Calu3 (cell line): ENCODE measurements at regions not wholly inside any gene's neighbourhood (a gene's known extent, or its start where the extent isn't known, plus 50 kb on each side); places are given as distances from the start of the nearest gene placed in this dataset.

Source experiments
- BruUV-seq: library from RNA; stranded (reverse); fragments of 400-500 nt; replicated peaks from 2 replicates; lab custom pipeline; 2021; lab: Mats Ljungman, UMichigan
- CTCF ChIA-PET: fragments of 300-600 bp; sonication (Branson Sonifier 250); formaldehyde crosslinking; loops from one replicate; lab custom pipeline; 2022; ENCODE audit warnings: antibody characterized with exemption; lab: Charles Lee
- DNase-seq: peaks from one replicate; pipeline ENCODE4 v3.0.0; 2022
- H3K27ac Mint-ChIP-seq: one replicate; pipeline ENCODE4 v1.8.0; 2022; ENCODE audit warnings: mixed read lengths; ENCODE audit not compliant: unreplicated experiment
- H3K27me3 Mint-ChIP-seq: one replicate; pipeline ENCODE4 v1.8.0; 2022; ENCODE audit warnings: mixed read lengths; ENCODE audit not compliant: unreplicated experiment
- H3K36me3 Mint-ChIP-seq: one replicate; pipeline ENCODE4 v1.8.0; 2022; ENCODE audit warnings: mild to moderate bottlenecking, moderate library complexity, mixed read lengths; ENCODE audit not compliant: insufficient read depth, unreplicated experiment
- H3K4me1 Mint-ChIP-seq: one replicate; pipeline ENCODE4 v1.8.0; 2022; ENCODE audit warnings: mild to moderate bottlenecking, low read depth, mixed read lengths; ENCODE audit not compliant: unreplicated experiment
- H3K4me3 Mint-ChIP-seq: one replicate; pipeline ENCODE4 v1.8.0; 2022; ENCODE audit warnings: mild to moderate bottlenecking, low read depth, moderate library complexity, mixed read lengths; ENCODE audit not compliant: unreplicated experiment
- H3K9me3 Mint-ChIP-seq: one replicate; pipeline ENCODE4 v1.8.0; 2022; ENCODE audit warnings: low read depth, mixed read lengths; ENCODE audit not compliant: unreplicated experiment
- CTCF ChIP-seq: fragments of 200-600 bp; IDR thresholded peaks from one replicate; pipeline ENCODE4 v1.8.0; 2022; ENCODE audit warnings: antibody characterized with exemption; ENCODE audit not compliant: unreplicated experiment
- intact Hi-C: fragments of 100-400 bp; cut with micrococcal nuclease; formaldehyde crosslinking; loops from one replicate; pipeline ENCODE4 v1.10.0; 2022; ENCODE audit not compliant: unreplicated experiment

- Mint-ChIP-seq H3K9me3 (peaks cover 17% of the 10 kb centered on the region), H3K36me3 (no peaks in the 10 kb centered on the region), H3K4me3 (no peak overlapping the region), H3K27me3 (no peaks in the 10 kb centered on the region), H3K27ac (no peak overlapping the region), H3K4me1 (no peaks in the 10 kb centered on the region)
- CTCF ChIA-PET, result no interaction called here
- intact Hi-C loops, result no loop called here
- DNase-seq, result no peak
- no TSS peak for BruUV-seq
- TF ChIP-seq CTCF, result no peak
Measured at GRCh38 chr2:2932189-2932588, 445.4 kb downstream of the EIPR1 start.

GRCh38 chr2:2931318-2932075 lies 446.1 kb downstream of the EIPR1 start:
- no peaks in the 10 kb centered on the region for H3K27me3 Mint-ChIP-seq

GRCh38 chr2:2930841-2931240 lies 446.8 kb downstream of the EIPR1 start:
- no peak overlapping the region for H3K27ac Mint-ChIP-seq
- H3K9me3 Mint-ChIP-seq, result peaks cover 20% of the 10 kb centered on the region
- no peak overlapping the region for H3K4me3 Mint-ChIP-seq
- no TSS peak for BruUV-seq
- CTCF ChIA-PET, result no interaction called here
- no peak for TF ChIP-seq CTCF
- DNase-seq, result no peak
- H3K4me1 Mint-ChIP-seq, result no peaks in the 10 kb centered on the region
- intact Hi-C loops, result no loop called here
- no peaks in the 10 kb centered on the region for H3K36me3 Mint-ChIP-seq
- H3K27me3 Mint-ChIP-seq, result no peaks in the 10 kb centered on the region

More at GRCh38 chr2:2931318-2932075, 446.1 kb downstream of the EIPR1 start:
- H3K27ac Mint-ChIP-seq, result no peak overlapping the region
- peaks cover 20% of the 10 kb centered on the region for H3K9me3 Mint-ChIP-seq
- H3K36me3 Mint-ChIP-seq, result no peaks in the 10 kb centered on the region
- no peaks in the 10 kb centered on the region for H3K4me1 Mint-ChIP-seq
- no peak for DNase-seq
- intact Hi-C loops, result no loop called here
- BruUV-seq, result no TSS peak
- CTCF ChIA-PET, result no interaction called here
- H3K4me3 Mint-ChIP-seq, result no peak overlapping the region
- no peak for TF ChIP-seq CTCF

- TF ChIP-seq CTCF, result no peak
- intact Hi-C loops, result no loop called here
- Mint-ChIP-seq H3K27ac (no peak overlapping the region), H3K27me3 (no peaks in the 10 kb centered on the region), H3K4me1 (no peaks in the 10 kb centered on the region), H3K9me3 (peaks cover 20% of the 10 kb centered on the region), H3K36me3 (no peaks in the 10 kb centered on the region), H3K4me3 (no peak overlapping the region)
- CTCF ChIA-PET, result no interaction called here
- DNase-seq, result no peak
- BruUV-seq, result no TSS peak
Measured at GRCh38 chr2:2926858-2927175, 450.8 kb downstream of the EIPR1 start.
